GM19025 (cell line): ENCODE measurements at regions not wholly inside any gene's neighbourhood (a gene's known extent, or its start where the extent isn't known, plus 50 kb on each side); places are given as distances from the start of the nearest gene placed in this dataset.
"Not testable (repeated sequence)": the region's sequence is repeated elsewhere in the genome, so short reads cannot be mapped to it uniquely, and the experiment has no call there.

Experiments
- ATAC-seq: cut with Tn5 transposase; IDR thresholded peaks from one replicate; pipeline ENCODE4 v1.9.1; 2021; ENCODE audit warnings: mild to moderate bottlenecking, low read depth, moderate library complexity; ENCODE audit not compliant: unreplicated experiment

DNA sequence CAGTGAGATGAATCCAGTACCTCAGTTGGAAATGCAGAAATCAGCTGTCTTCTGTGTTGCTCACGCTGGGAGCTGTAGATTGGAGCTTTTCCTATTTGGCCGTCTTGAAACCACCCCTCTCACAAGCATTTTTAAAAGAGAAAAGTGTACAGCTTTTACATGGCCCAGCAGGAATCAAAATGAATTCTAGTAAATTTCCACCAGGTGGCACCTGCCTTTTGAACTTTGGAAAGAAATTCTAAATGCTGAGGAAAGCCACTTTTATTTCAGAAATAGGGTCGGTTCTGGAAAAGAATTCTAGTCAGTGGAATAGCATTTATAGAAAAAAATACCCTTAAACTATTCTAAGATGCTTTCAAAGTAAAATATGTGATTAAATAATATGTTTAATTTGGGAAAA, 647.8 kb downstream of the CD109 start:
- no peak for ATAC-seq

DNA sequence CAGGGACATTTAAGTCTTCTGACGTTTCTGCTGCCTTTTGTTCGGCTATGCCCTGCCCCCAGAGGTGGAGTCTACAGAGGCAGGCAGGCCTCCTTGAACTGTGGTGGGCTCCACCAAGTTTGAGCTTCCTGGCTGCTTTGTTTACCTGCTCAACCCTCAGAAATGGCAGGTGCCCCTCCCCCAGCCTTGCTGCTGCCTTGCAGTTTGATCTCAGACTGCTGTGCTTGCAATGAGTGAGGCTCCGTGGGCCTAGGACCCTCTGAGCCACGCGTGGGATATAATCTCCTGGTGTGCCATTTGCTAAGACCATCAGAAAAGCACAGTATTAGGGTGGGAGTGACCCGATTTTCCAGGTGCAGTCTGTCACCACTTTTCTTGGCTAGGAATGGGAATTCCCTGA, 647.3 kb downstream of the CD109 start:
- ATAC-seq = not testable (repeated sequence)

DNA sequence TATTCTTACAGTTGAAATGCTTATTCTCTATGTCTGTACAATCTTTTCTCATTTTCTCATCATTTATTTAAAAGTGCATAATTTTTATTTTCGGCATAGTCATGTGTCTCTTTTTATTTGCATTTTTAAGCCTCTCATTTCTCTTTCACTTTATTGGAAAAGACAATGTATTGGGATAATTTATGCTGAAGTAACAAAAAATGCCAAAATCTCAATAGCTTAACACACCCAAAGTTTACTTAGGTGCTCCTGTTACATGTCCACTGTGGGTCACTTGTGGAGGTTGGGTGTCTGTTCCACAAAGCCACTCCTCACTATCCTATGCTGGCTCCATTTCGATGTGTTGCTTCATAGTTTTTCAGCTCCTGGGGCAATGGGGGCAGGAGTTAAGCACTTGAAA, 638.7 kb downstream of the CD109 start:
- no peak for ATAC-seq

DNA sequence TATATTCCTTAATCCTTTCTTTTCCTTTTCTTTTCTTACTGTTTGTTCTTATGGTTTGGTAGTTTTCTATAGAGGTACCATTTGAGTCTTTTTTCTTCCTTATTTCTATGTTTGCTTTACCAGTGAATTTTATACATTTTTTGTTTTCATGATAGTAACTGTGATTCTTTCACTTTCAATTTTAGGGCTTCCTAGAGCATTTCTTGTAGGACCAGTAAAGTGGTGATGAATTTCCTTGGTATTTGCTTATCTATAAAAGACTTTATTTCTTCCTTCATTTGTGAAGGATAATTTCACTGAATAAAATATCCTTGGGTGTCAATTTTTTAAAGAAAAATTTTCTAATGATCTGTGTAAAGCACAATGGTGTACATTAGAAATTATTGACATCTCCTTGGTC, 637.4 kb downstream of the CD109 start:
- no peak for ATAC-seq

DNA sequence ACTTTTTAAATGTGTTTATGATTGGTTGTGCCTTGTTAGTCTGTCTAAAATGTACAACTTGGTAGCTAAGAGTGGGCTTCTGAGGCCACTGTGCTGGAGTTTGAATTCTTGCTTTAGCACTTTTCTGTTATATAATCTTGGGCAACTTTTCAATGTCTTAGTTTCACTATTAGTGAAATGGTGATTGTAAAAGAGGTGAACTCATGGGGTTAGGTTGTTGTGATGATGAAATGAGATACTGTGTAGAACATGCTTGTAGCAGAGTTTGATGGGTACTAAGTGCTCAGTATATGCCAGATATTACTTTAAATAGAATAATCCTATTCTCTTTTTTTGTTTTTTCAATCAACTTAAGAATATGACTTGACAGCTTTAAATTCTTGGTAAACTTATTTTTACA, 624.7 kb downstream of the CD109 start:
- no peak for ATAC-seq

DNA sequence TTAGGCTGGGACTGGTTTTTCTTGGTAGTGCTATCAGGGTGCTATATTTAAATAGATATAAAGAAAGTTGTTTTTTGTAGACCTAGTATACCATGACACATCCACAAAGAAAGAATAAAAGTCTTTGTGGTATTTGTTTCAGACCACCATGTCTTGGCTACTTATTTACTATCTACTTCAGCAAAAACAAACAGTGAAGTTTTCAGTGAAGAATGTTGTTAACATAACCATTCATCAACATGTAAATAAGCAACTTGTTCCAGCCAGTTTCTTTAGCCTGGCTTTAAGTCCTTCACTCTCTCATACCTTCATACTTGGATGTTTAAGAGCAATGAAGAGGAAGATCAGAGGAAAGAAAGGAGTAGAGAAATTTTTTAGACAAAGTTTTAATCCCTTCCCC, 624.1 kb downstream of the CD109 start:
- no peak for ATAC-seq

DNA sequence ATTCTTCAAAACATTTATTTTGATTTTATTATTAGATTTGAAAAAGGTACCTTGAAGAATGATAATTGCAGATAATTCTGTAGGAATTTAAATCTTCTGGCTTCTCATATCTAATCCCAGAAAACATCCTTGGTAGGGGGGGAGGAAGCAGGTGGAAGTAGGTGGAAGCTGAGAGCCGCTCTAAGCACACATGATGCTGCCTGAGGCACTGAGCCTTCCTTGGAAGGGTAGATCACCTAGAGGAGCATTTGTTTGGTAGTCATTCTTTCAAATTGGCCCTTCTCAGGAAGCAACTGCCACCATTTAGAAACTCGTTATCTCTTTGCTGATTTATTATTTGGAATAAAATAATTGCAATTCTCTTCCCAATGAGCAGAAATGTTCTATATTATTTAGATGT, 623.3 kb downstream of the CD109 start:
- ATAC-seq = no peak

DNA sequence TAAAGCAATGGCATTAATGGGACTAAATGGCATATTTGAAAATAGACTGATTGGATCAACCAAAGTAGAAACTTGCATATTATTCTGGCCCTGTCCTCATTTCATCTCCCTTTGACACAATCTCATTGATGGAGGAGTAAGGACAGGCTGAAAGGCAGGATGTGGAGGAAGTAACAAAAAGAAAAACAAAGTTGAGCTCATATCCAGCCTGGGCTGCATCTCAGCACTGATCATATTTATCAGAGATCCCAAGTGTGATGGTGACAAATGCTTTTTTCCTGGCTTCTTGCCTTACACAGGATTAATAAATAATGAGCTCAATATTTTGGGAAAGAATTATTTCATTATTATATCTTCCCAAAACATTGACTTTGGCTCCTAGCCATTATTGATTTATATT, 622.7 kb downstream of the CD109 start:
- ATAC-seq = no peak

DNA sequence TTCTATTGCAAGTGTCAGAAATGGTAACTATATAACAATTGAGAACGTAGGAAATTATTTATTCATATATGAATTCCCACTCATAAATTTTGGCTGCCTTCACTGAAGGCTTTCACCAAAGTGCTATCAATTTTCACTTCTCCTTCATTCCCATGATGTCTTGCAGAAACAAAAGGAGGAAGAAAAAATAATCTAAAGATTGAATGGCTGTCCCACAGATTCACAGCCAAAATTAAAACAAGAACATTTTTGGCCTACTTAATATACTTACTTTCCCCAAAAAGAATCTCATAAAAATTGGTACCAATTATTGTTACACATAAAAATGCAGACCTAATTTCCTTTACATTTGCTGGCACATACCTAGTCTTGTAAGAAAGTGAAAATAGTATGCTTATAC, 616.1 kb downstream of the CD109 start:
- ATAC-seq = no peak

DNA sequence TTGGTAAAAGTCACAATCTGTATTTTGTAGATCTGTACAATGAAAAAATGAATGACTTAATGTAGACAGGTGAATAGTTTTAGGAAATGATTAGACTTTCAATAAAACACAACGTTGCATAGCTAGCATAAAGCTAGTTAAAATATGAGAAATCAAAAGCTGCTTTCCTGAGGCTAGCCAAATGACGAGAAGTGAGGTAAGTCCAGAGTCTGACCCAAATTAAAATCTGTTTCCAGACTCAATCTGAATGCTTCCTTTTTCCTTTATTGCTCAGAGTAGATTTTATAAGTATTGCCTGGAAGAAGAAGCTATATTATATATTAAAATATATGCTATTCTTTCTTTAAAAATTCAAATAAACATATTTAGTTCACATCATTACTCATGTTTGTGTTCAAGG, 615.4 kb downstream of the CD109 start:
- ATAC-seq = no peak

DNA sequence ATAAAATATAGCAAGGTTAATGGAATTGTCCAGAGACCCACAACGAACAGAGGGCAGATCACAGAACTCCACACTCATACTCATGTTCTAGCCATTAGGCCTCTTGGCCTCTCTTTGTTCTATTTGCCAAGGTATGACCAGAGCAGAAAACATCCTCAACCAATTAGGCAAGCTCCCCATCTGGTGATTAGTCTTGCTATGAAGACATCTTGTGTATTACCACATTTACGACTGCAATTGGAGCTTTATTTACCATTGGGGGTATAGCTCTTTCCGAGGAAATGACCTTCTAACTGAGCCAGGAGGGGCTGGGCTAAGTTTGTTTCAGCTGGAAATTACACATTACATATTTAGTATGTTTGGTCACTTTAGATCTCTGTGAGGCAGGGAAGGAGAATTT, 593.9 kb downstream of the CD109 start:
- ATAC-seq = no peak

DNA sequence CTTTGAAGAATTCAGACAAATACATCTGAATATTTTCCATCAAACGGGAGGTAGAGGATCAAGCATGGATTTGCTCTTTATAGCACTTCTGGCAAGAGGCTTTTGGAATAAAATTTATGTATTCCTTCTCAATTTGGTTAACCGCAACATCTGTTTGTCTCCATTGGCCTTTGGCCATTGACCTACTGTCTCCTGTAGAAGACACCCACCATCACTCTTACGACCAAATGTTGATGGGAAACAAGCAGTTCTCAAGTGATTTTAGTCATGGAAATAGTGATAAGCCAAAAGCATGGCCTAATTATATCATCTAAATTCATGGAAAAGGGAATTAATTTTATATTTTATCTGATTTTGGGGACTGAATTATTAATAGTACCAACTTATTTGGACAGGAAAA, 591.9 kb downstream of the CD109 start:
- no peak for ATAC-seq

DNA sequence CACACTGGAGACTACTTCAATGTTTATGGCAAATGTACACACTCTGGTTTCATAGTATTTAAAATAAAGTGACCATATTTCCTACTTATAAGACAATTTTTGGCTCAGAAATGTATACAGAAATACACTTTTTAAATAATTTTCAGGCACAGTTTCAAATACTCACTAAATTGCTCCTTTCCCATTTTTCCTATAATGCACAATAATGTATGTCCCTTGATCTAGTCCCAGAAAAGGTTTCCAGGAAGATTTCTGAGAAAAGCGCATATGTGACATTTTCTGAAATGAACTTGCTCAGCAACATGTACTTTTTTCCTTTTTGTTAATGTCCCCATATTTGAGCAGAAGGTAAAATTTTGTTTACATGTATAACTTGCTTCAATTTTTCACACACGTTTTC, 591.4 kb downstream of the CD109 start:
- no peak for ATAC-seq

DNA sequence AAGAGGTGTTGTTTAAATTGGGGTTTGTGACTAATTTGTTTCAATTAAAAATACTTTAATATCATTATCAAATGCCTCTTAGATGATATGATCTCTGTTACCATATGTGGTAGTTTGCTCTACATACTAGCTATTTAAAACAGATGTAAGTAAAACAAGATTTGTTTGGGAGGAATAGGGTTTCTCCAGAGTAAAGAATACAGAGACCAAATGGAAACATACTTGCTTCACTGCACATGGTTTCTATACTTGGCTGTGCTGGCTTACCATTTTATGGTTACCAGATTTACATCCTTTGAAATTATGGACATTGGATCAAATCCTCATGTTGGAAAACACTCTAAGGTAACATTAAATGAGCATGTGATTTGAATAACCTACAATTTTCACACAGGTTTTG, 588.3 kb downstream of the CD109 start:
- ATAC-seq = no peak

DNA sequence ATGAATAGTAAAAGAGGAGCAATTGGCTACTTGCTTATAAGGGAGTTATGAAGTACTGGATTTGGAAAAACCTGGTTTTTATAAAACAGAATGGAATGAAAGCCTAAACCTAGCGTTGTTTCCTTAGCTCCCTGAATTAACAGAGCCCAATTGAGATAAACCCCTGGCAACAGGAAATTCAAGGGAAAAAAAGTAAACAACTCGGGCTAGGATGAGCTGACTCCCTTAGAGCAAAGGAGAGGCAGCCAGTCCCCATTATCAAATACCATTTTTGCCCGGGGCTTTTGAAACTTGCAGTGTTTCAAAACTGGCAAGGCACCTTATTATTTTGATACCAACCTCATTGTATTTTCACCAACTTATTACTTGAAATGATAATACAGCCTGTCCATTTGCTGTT, 587.5 kb downstream of the CD109 start:
- no peak for ATAC-seq

DNA sequence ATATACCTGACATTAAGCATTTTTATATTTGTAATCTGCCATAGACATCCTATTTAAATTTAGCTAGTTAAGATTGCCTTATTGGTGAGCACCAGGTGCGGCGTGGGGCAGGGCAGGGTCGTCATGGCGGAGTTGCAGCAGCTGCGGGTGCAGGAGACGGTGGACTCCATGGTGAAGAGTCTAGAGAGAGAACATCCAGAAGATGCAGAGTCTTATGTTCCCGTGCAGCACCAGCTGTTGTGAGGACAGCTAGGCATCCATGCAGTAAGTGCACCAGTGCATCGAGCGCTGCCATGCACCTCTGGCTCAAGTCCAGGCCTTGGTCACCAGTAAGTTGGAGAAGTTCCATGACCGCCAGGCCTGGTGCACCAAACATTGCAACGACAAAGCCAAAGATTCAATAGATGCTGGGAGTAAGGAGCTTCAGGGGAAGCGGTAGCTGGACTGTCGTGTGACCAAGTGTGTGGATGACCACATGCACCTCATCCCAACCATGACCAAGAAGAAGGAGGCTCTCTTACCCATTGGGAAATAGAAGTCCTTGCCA, 586.2 kb downstream of the CD109 start:
- ATAC-seq = no peak

DNA sequence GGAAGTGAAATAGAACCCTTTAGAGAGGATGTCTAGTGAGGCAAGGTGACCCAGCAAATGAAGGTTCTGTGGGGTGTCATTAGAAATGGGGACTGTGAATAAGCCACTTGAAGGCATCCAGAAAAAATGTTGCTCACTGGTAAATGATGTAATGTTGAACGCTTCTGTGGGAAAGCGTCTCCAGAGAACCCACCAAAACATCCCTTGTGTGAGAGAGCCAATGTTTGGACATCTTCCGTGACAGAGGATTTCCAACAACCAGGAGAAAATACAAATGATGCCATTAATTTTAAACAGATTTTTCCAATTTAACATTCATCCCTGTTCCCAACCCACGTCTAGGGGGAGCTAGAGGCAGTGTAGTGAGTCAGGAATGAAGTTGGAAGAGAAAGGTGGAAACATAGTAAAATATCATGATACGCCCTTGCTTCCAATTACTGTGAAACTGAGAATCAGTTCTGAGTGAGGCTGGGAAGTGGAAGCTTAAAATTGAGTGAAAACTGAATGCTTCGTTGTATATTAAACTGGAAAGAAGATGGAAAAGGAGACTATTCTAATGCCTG, 584.2 kb downstream of the CD109 start:
- no peak for ATAC-seq

DNA sequence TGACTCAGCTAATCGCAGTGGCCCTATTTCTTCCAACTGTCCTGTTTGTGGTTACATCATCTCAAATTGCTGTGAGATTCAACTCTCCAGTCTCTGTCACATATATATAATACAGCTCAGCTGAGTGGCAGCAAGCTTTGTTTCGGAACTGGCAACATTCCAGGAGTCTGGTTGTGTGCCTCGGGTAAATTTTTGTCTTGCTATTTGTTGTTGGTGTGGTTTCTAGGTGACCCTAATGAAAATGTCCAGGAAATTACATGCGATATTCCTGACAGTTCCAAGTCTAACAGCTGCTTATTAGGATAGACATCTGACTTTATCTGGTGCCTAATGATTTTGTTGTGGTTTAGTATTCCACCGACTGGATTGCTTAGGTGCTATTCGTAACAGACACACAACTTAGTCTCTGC, 581.8 kb downstream of the CD109 start:
- ATAC-seq = no peak

DNA sequence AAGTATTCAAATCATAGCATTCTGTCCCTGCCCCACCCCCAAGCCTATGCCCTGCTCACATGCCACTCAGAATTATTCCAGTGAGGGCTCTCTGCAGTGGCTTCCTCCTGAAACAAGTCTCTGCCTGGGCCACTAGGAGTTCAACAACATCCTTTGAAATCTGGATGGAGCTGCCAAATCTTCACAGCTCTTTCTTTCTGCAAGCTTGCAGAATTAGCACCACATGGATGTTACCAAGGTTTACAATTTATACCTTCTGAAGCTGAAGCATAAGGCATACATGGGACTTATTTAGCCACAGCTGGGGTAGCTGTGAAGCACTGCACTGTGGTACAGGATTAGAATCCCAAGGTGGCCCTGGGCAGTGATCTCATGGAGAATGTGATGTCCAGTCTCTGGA, 577.5 kb downstream of the CD109 start:
- no peak for ATAC-seq

DNA sequence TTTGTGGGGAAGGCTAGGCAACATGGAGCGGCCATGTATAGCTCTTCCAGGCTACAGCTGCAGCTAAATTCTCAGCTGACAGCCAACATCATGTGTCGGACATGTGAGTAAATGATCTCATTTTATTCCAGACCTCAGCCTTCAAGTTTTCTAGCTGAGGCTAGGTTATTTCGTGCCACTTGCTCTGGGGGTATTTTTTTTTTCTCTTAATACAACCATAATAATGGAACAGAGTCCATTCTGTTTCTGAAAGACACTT, 573.5 kb downstream of the CD109 start:
- ATAC-seq = no peak

DNA sequence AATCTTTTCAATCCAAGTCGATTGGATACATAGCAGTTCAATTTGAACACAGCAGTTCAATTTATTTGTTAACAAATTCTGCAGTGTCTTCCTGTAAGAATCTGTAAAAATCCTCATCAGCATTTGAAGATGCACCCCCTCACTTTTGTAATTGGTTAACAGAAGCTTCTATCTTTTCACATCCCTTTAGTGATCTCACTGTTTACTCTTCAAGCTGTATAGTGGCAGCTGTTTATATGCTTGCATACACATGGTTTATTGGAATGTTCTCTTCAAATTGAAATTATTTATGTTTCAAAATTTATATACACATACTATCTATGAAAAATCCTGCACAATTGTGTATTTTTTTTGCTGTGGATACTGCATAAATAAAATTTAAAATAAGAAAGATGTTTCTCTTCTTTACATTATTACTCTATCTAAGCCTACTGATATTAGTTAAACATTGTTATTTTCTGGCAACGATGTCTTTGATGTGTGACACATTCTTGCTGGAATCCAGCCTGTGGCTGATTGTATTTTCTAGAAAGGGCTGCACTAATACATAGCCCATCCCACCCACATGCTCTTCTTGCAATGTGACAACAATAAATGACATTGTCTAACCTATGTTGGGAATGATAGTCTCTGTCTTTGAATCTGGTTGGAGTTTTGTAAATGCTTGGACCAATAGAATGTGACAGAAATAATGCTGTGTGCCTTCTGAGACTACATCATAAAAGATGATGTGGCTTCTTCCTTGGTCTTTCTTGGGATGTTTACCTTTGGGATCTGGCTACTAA, 573.0 kb downstream of the CD109 start:
- ATAC-seq = no peak

DNA sequence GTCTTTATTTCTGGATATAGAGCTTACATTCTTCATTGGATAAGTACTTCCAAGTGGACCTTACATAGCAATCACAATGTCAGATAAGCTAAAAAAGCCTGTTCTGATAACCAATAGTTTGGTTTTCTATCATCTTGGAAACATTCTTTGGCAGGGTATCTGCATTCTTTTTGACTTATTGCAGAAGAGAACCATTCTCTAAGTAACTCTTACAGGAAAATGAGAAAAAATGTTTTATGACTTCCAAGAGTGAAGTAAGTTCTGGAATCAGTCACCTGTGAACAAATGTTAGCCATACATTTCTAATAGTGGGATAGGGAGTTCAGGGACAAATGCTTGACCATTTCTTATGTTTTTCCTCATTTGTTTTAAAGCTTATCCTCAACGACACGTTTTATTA, 564.0 kb downstream of the CD109 start:
- no peak for ATAC-seq

DNA sequence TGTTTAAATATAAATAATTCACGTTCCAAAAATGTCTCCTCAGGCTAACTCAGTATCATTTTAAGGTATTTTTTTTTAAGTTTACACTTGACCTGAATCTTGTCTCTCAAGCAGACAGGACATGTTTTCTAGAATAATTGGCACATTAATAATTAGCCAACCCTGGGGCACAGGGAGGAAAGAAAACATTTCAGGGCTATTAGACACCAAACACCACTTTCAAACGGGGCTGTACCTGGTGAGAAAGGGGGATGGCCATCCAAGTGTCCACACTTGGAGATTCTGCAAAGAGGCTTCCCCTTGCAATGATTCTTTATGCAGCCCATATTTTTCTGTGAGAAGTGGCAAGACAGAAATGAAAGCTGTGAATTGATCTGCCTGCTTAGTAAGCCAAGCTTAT, 560.8 kb downstream of the CD109 start:
- no peak for ATAC-seq
